ENCODE measurements at regions not wholly inside any gene's neighbourhood (a gene's known extent, or its start where the extent isn't known, plus 50 kb on each side); places are given as distances from the start of the nearest gene placed in this dataset.

DNA sequence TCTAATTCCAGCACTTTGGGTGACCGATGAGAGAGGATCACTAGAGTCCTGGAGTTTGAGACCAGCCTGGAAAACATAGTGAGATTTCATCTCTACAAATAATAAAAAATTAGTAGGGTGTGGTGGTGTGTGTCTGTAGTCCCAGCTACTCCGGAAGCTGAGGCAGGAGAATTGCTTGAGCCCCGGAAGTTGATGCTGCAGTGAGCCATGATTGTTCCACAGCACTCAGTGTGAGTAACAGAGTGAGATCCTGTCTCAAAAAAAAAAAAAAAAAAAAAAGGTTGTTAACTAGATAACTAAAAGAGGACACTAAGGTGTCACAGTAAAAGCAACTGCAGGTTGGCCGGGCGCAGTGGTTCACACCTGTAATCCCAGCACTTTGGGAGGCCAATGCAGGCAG is 121.3 kb upstream of the MAX start:
- TF ChIP-seq, protein P1, sequence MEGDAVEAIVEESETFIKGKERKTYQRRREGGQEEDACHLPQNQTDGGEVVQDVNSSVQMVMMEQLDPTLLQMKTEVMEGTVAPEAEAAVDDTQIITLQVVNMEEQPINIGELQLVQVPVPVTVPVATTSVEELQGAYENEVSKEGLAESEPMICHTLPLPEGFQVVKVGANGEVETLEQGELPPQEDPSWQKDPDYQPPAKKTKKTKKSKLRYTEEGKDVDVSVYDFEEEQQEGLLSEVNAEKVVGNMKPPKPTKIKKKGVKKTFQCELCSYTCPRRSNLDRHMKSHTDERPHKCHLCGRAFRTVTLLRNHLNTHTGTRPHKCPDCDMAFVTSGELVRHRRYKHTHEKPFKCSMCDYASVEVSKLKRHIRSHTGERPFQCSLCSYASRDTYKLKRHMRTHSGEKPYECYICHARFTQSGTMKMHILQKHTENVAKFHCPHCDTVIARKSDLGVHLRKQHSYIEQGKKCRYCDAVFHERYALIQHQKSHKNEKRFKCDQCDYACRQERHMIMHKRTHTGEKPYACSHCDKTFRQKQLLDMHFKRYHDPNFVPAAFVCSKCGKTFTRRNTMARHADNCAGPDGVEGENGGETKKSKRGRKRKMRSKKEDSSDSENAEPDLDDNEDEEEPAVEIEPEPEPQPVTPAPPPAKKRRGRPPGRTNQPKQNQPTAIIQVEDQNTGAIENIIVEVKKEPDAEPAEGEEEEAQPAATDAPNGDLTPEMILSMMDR (IDR thresholded peaks at IDR 0.05; ENCODE audit: low read depth, low read length) = no peak
- no peak for TF ChIP-seq POLR2A (IDR thresholded peaks at IDR 0.05; ENCODE audit: extremely low read depth, insufficient read length)

All from NB4 (cell line).